ENCODE measurements at regions not wholly inside any gene's neighbourhood (a gene's known extent, or its start where the extent isn't known, plus 50 kb on each side); places are given as distances from the start of the nearest gene placed in this dataset.
"Not testable (repeated sequence)": the region's sequence is repeated elsewhere in the genome, so short reads cannot be mapped to it uniquely, and the experiment has no call there.

GRCh38 chr1:148245443-148245842, 93.4 kb upstream of the NBPF11 start:
- CTCF ChIA-PET; H3K36me3 ChIP-seq (ENCODE audit: control insufficient read depth in 4 of 4, insufficient read depth in 4 of 4, low read length in 3 of 4); POLR2A ChIA-PET; H3K27ac ChIP-seq (ENCODE audit: insufficient read depth in 1 of 2, low read depth in 1 of 2, low read length in 2 of 2, poor library complexity in 1 of 2, severe bottlenecking in 2 of 2); H3K9me3 ChIP-seq (ENCODE audit: control extremely low read depth in 1 of 5, control insufficient read depth in 4 of 5, insufficient read depth in 2 of 5, low read depth in 1 of 5, low read length in 4 of 5); H3K4me1 ChIP-seq (ENCODE audit: control extremely low read depth in 1 of 4, control insufficient read depth in 4 of 4, insufficient read depth in 4 of 4, low read length in 3 of 4); DNase-seq; H3K27me3 ChIP-seq (replicated peaks in 2 of 5; ENCODE audit: control insufficient read depth in 4 of 5, insufficient read depth in 5 of 5, low read length in 4 of 5); H3K4me3 ChIP-seq (ENCODE audit: control insufficient read depth in 1 of 7, extremely low read depth in 1 of 7, insufficient read depth in 4 of 7, low read depth in 2 of 7, low read length in 6 of 7): not testable (repeated sequence)
- WGBS (ENCODE audit: insufficient coverage) = no CpG with 5 or more reads among the region's 6 CpGs

- H3K27me3 ChIP-seq (replicated peaks in 2 of 5; ENCODE audit: control insufficient read depth in 4 of 5, insufficient read depth in 5 of 5, low read length in 4 of 5); H3K4me1 ChIP-seq (ENCODE audit: control extremely low read depth in 1 of 4, control insufficient read depth in 4 of 4, insufficient read depth in 4 of 4, low read length in 3 of 4); H3K36me3 ChIP-seq (ENCODE audit: control insufficient read depth in 4 of 4, insufficient read depth in 4 of 4, low read length in 3 of 4); POLR2A ChIA-PET; H3K9me3 ChIP-seq (ENCODE audit: control extremely low read depth in 1 of 5, control insufficient read depth in 4 of 5, insufficient read depth in 2 of 5, low read depth in 1 of 5, low read length in 4 of 5); H3K4me3 ChIP-seq (ENCODE audit: control insufficient read depth in 1 of 7, extremely low read depth in 1 of 7, insufficient read depth in 4 of 7, low read depth in 2 of 7, low read length in 6 of 7); H3K27ac ChIP-seq (ENCODE audit: insufficient read depth in 1 of 2, low read depth in 1 of 2, low read length in 2 of 2, poor library complexity in 1 of 2, severe bottlenecking in 2 of 2); DNase-seq; CTCF ChIA-PET: not testable (repeated sequence)
- no CpG with 5 or more reads among the region's 8 CpGs for WGBS (ENCODE audit: insufficient coverage)
Observed at GRCh38 chr1:148233250-148233649, 81.2 kb upstream of the NBPF11 start.

GRCh38 chr1:148228846-148229245, 76.8 kb upstream of the NBPF11 start:
- H3K27me3 ChIP-seq (replicated peaks in 2 of 5; ENCODE audit: control insufficient read depth in 4 of 5, insufficient read depth in 5 of 5, low read length in 4 of 5); POLR2A ChIA-PET; DNase-seq; H3K36me3 ChIP-seq (ENCODE audit: control insufficient read depth in 4 of 4, insufficient read depth in 4 of 4, low read length in 3 of 4); CTCF ChIA-PET; H3K4me1 ChIP-seq (ENCODE audit: control extremely low read depth in 1 of 4, control insufficient read depth in 4 of 4, insufficient read depth in 4 of 4, low read length in 3 of 4); H3K4me3 ChIP-seq (ENCODE audit: control insufficient read depth in 1 of 7, extremely low read depth in 1 of 7, insufficient read depth in 4 of 7, low read depth in 2 of 7, low read length in 6 of 7); H3K9me3 ChIP-seq (ENCODE audit: control extremely low read depth in 1 of 5, control insufficient read depth in 4 of 5, insufficient read depth in 2 of 5, low read depth in 1 of 5, low read length in 4 of 5); H3K27ac ChIP-seq (ENCODE audit: insufficient read depth in 1 of 2, low read depth in 1 of 2, low read length in 2 of 2, poor library complexity in 1 of 2, severe bottlenecking in 2 of 2): not testable (repeated sequence)
- no CpG with 5 or more reads among the region's 5 CpGs for WGBS (ENCODE audit: insufficient coverage)

- POLR2A ChIA-PET; H3K9me3 ChIP-seq (ENCODE audit: control extremely low read depth in 1 of 5, control insufficient read depth in 4 of 5, insufficient read depth in 2 of 5, low read depth in 1 of 5, low read length in 4 of 5); H3K36me3 ChIP-seq (ENCODE audit: control insufficient read depth in 4 of 4, insufficient read depth in 4 of 4, low read length in 3 of 4); H3K27me3 ChIP-seq (replicated peaks in 2 of 5; ENCODE audit: control insufficient read depth in 4 of 5, insufficient read depth in 5 of 5, low read length in 4 of 5); H3K4me3 ChIP-seq (ENCODE audit: control insufficient read depth in 1 of 7, extremely low read depth in 1 of 7, insufficient read depth in 4 of 7, low read depth in 2 of 7, low read length in 6 of 7); DNase-seq; H3K4me1 ChIP-seq (ENCODE audit: control extremely low read depth in 1 of 4, control insufficient read depth in 4 of 4, insufficient read depth in 4 of 4, low read length in 3 of 4); H3K27ac ChIP-seq (ENCODE audit: insufficient read depth in 1 of 2, low read depth in 1 of 2, low read length in 2 of 2, poor library complexity in 1 of 2, severe bottlenecking in 2 of 2); CTCF ChIA-PET: not testable (repeated sequence)
- whole genome bisulfite sequencing (ENCODE audit: insufficient coverage) = no CpG with 5 or more reads among the region's 4 CpGs
Observed at GRCh38 chr1:148222399-148223159, 70.5 kb upstream of the NBPF11 start.

- POLR2A ChIA-PET; H3K4me1 ChIP-seq (ENCODE audit: control extremely low read depth in 1 of 4, control insufficient read depth in 4 of 4, insufficient read depth in 4 of 4, low read length in 3 of 4); H3K27ac ChIP-seq (ENCODE audit: insufficient read depth in 1 of 2, low read depth in 1 of 2, low read length in 2 of 2, poor library complexity in 1 of 2, severe bottlenecking in 2 of 2); H3K9me3 ChIP-seq (ENCODE audit: control extremely low read depth in 1 of 5, control insufficient read depth in 4 of 5, insufficient read depth in 2 of 5, low read depth in 1 of 5, low read length in 4 of 5); H3K4me3 ChIP-seq (ENCODE audit: control insufficient read depth in 1 of 7, extremely low read depth in 1 of 7, insufficient read depth in 4 of 7, low read depth in 2 of 7, low read length in 6 of 7); H3K27me3 ChIP-seq (replicated peaks in 2 of 5; ENCODE audit: control insufficient read depth in 4 of 5, insufficient read depth in 5 of 5, low read length in 4 of 5); H3K36me3 ChIP-seq (ENCODE audit: control insufficient read depth in 4 of 4, insufficient read depth in 4 of 4, low read length in 3 of 4); DNase-seq; CTCF ChIA-PET: not testable (repeated sequence)
- no CpG with 5 or more reads among the region's 4 CpGs for WGBS (ENCODE audit: insufficient coverage)
Observed at GRCh38 chr1:148221593-148221992, 69.5 kb upstream of the NBPF11 start.

- CTCF ChIA-PET, POLR2A ChIA-PET: not testable (repeated sequence)
- WGBS (ENCODE audit: insufficient coverage) = no CpG with 5 or more reads among the region's 4 CpGs
Observed at GRCh38 chr1:148219229-148219628, 67.1 kb upstream of the NBPF11 start.

GRCh38 chr1:148211191-148211590, 59.1 kb upstream of the NBPF11 start:
- H3K27me3 ChIP-seq (replicated peaks in 2 of 5; ENCODE audit: control insufficient read depth in 4 of 5, insufficient read depth in 5 of 5, low read length in 4 of 5); H3K4me1 ChIP-seq (ENCODE audit: control extremely low read depth in 1 of 4, control insufficient read depth in 4 of 4, insufficient read depth in 4 of 4, low read length in 3 of 4); POLR2A ChIA-PET; CTCF ChIA-PET; H3K27ac ChIP-seq (ENCODE audit: insufficient read depth in 1 of 2, low read depth in 1 of 2, low read length in 2 of 2, poor library complexity in 1 of 2, severe bottlenecking in 2 of 2); H3K36me3 ChIP-seq (ENCODE audit: control insufficient read depth in 4 of 4, insufficient read depth in 4 of 4, low read length in 3 of 4); H3K4me3 ChIP-seq (ENCODE audit: control insufficient read depth in 1 of 7, extremely low read depth in 1 of 7, insufficient read depth in 4 of 7, low read depth in 2 of 7, low read length in 6 of 7); H3K9me3 ChIP-seq (ENCODE audit: control extremely low read depth in 1 of 5, control insufficient read depth in 4 of 5, insufficient read depth in 2 of 5, low read depth in 1 of 5, low read length in 4 of 5); DNase-seq: not testable (repeated sequence)
- no CpG with 5 or more reads among the region's 2 CpGs for WGBS (ENCODE audit: insufficient coverage)

More at GRCh38 chr1:148219229-148219628, 67.1 kb upstream of the NBPF11 start:
- H3K27me3 ChIP-seq (replicated peaks in 2 of 5; ENCODE audit: control insufficient read depth in 4 of 5, insufficient read depth in 5 of 5, low read length in 4 of 5); DNase-seq; H3K27ac ChIP-seq (ENCODE audit: insufficient read depth in 1 of 2, low read depth in 1 of 2, low read length in 2 of 2, poor library complexity in 1 of 2, severe bottlenecking in 2 of 2); H3K9me3 ChIP-seq (ENCODE audit: control extremely low read depth in 1 of 5, control insufficient read depth in 4 of 5, insufficient read depth in 2 of 5, low read depth in 1 of 5, low read length in 4 of 5); H3K4me3 ChIP-seq (ENCODE audit: control insufficient read depth in 1 of 7, extremely low read depth in 1 of 7, insufficient read depth in 4 of 7, low read depth in 2 of 7, low read length in 6 of 7); H3K36me3 ChIP-seq (ENCODE audit: control insufficient read depth in 4 of 4, insufficient read depth in 4 of 4, low read length in 3 of 4); H3K4me1 ChIP-seq (ENCODE audit: control extremely low read depth in 1 of 4, control insufficient read depth in 4 of 4, insufficient read depth in 4 of 4, low read length in 3 of 4): not testable (repeated sequence)

All from common myeloid progenitor, CD34-positive (primary cell).